Astrocyte of the spinal cord (primary cell): ENCODE measurements at regions not wholly inside any gene's neighbourhood (a gene's known extent, or its start where the extent isn't known, plus 50 kb on each side); places are given as distances from the start of the nearest gene placed in this dataset.

Experiments used
- DNase-seq: peaks from one replicate; pipeline ENCODE4 v3.0.0; 2011; ENCODE audit warnings: low read depth, low spot score
- H3K4me3 ChIP-seq: 2 replicates; pipeline ENCODE4 v1.5.1; 2011; ENCODE audit warnings: low read depth, mild to moderate bottlenecking, low read length, moderate library complexity
- CTCF ChIP-seq: IDR thresholded peaks from 2 replicates; pipeline ENCODE4 v1.5.1; 2012; ENCODE audit warnings: low read depth, mild to moderate bottlenecking, low read length, inconsistent platforms
- in situ Hi-C: cut with HindIII; loops from 2 replicates; pipeline ENCODE4 v1.10.0; 2017; ENCODE audit warnings: low sequenced_read_pairs

GRCh38 chr13:34842466-34842865 is 99.6 kb upstream of the NBEA start:
- no peak for DNase-seq
- in situ Hi-C loops, result no loop called here
- no peak overlapping the region for H3K4me3 ChIP-seq
- no peak for TF ChIP-seq CTCF

GRCh38 chr13:34847766-34848165 is 94.3 kb upstream of the NBEA start:
- no peak for TF ChIP-seq CTCF
- no peak for DNase-seq
- in situ Hi-C loops, result no loop called here
- H3K4me3 ChIP-seq, result no peak overlapping the region

- no peak for TF ChIP-seq CTCF
- no peak overlapping the region for H3K4me3 ChIP-seq
- no peak for DNase-seq
- in situ Hi-C loops, result no loop called here
Observed at GRCh38 chr13:34849406-34849805, 92.7 kb upstream of the NBEA start.

- in situ Hi-C loops, result no loop called here
- no peak for TF ChIP-seq CTCF
- DNase-seq, result no peak
Observed at GRCh38 chr13:34853161-34853560, 88.9 kb upstream of the NBEA start.

GRCh38 chr13:34857558-34858325 is 84.3 kb upstream of the NBEA start:
- no peak for DNase-seq
- no peak for TF ChIP-seq CTCF
- in situ Hi-C loops, result no loop called here
- H3K4me3 ChIP-seq, result no peak overlapping the region

More at GRCh38 chr13:34853161-34853560, 88.9 kb upstream of the NBEA start:
- no peak overlapping the region for H3K4me3 ChIP-seq

- H3K4me3 ChIP-seq, result no peak overlapping the region
- DNase-seq, result no peak
- no peak for TF ChIP-seq CTCF
- in situ Hi-C loops, result no loop called here
Observed at GRCh38 chr13:34862311-34862710, 79.8 kb upstream of the NBEA start.
